Fibroblast of lung (primary cell): ENCODE measurements at regions not wholly inside any gene's neighbourhood (a gene's known extent, or its start where the extent isn't known, plus 50 kb on each side); places are given as distances from the start of the nearest gene placed in this dataset.

Experiments used
- DNase-seq, 2 donors: peaks; one replicate each; pipeline versions ENCODE4 v3.0.0 to v3.0.0-alpha.2; 2010; ENCODE audit warnings: low read depth in 2 of 2
- H2AFZ ChIP-seq: 2 replicates; pipeline ENCODE4 v1.5.1; 2012; ENCODE audit warnings: low read length, control low read depth, inconsistent platforms
- H3K27ac ChIP-seq: 2 replicates; pipeline ENCODE4 v1.5.1; 2011; ENCODE audit warnings: low read length, control low read depth; ENCODE audit not compliant: insufficient read depth
- H3K27me3 ChIP-seq: 2 replicates; pipeline ENCODE4 v1.5.1; 2011; ENCODE audit warnings: mild to moderate bottlenecking, low read length; ENCODE audit not compliant: control insufficient read depth, insufficient read depth
- H3K36me3 ChIP-seq: 2 replicates; pipeline ENCODE4 v1.5.1; 2011; ENCODE audit warnings: low read length; ENCODE audit not compliant: control insufficient read depth, insufficient read depth
- H3K4me1 ChIP-seq: 2 replicates; pipeline ENCODE4 v1.5.1; 2011; ENCODE audit warnings: low read length; ENCODE audit not compliant: control insufficient read depth, insufficient read depth; ENCODE audit errors: extremely low read depth
- H3K4me2 ChIP-seq: 2 replicates; pipeline ENCODE4 v1.5.1; 2011; ENCODE audit warnings: low read length, control low read depth; ENCODE audit not compliant: insufficient read depth; ENCODE audit errors: extremely low read depth
- H3K4me3 ChIP-seq, 4 experiments: fragments of 200-600 bp in 1 of 4; sonication (generic) in 1 of 4; replicated peaks in 1 of 4; 2 replicates each; pipeline ENCODE4 v1.5.1; 2011 to 2016; ENCODE audit warnings: low read length in 4 of 4, low read depth in 3 of 4, mild to moderate bottlenecking in 3 of 4, control low read depth in 2 of 4, inconsistent platforms in 1 of 4, mixed read lengths in 1 of 4; ENCODE audit not compliant: insufficient read depth in 1 of 4; ENCODE audit errors: control extremely low read depth in 1 of 4
- H3K79me2 ChIP-seq: 2 replicates; pipeline ENCODE4 v1.5.1; 2012; ENCODE audit warnings: mild to moderate bottlenecking, low read length, inconsistent platforms; ENCODE audit not compliant: control insufficient read depth, insufficient read depth
- H3K9ac ChIP-seq: 2 replicates; pipeline ENCODE4 v1.5.1; 2011; ENCODE audit warnings: mild to moderate bottlenecking, low read length, control low read depth; ENCODE audit not compliant: insufficient read depth
- H3K9me3 ChIP-seq: 2 replicates; pipeline ENCODE4 v1.5.1; 2012; ENCODE audit warnings: low read depth, low read length; ENCODE audit not compliant: control insufficient read depth, insufficient read depth
- H4K20me1 ChIP-seq: 2 replicates; pipeline ENCODE4 v1.5.1; 2011; ENCODE audit warnings: low read length; ENCODE audit not compliant: control insufficient read depth, insufficient read depth; ENCODE audit errors: extremely low read depth
- EZH2 ChIP-seq: IDR thresholded peaks from 2 replicates; pipeline ENCODE4 v1.5.1; 2012; ENCODE audit warnings: low read length, control low read depth, mild to moderate bottlenecking; ENCODE audit errors: missing control alignments
- TF ChIP-seq, protein P1 (sequence below), 2 donors: IDR thresholded peaks in 1 of 2; conservative IDR thresholded peaks in 1 of 2; 1 replicate in 1 of 2; 2 replicates in 1 of 2; pipeline ENCODE4 v1.5.1; 2011 to 2012; ENCODE audit warnings: low read length in 2 of 2, control low read depth in 1 of 2, inconsistent platforms in 1 of 2, low read depth in 1 of 2, mild to moderate bottlenecking in 1 of 2

DNA sequence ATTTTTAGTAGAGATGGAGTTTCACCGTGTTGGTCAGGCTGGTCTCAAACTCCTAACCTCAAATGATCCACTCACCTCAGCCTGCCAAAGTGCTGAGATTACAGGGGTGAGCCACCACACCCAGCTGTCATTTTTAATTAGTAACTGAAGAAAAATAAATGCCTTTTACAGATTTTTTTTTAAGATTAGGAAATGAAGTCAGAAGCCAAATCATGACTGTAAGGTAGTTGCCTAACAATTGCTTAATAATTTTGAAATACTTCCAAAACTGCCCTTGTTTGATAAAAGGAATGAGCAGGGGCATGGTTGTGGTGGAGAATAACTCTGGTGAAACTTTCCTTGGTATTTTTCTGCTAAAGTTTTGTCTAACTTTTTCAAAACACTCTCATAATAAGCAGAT lies 98.9 kb upstream of the SLC5A12 start:
- Histone ChIP-seq H3K27ac (no peak overlapping the region), H3K4me3 (no peak overlapping the region), H3K4me1 (no peaks in the 10 kb centered on the region), H2AFZ (no peak overlapping the region), H3K4me2 (no peak overlapping the region), H3K79me2 (no peaks in the 10 kb centered on the region), H3K9me3 (no peaks in the 10 kb centered on the region), H4K20me1 (no peaks in the 10 kb centered on the region), H3K9ac (no peak overlapping the region), H3K36me3 (no peaks in the 10 kb centered on the region), H3K27me3 (no peaks in the 10 kb centered on the region)
- DNase-seq = peak; percentile 90 to 93
- no peak for TF ChIP-seq EZH2
- TF ChIP-seq, protein P1, sequence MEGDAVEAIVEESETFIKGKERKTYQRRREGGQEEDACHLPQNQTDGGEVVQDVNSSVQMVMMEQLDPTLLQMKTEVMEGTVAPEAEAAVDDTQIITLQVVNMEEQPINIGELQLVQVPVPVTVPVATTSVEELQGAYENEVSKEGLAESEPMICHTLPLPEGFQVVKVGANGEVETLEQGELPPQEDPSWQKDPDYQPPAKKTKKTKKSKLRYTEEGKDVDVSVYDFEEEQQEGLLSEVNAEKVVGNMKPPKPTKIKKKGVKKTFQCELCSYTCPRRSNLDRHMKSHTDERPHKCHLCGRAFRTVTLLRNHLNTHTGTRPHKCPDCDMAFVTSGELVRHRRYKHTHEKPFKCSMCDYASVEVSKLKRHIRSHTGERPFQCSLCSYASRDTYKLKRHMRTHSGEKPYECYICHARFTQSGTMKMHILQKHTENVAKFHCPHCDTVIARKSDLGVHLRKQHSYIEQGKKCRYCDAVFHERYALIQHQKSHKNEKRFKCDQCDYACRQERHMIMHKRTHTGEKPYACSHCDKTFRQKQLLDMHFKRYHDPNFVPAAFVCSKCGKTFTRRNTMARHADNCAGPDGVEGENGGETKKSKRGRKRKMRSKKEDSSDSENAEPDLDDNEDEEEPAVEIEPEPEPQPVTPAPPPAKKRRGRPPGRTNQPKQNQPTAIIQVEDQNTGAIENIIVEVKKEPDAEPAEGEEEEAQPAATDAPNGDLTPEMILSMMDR (conservative IDR thresholded peaks at IDR 0.05 in 1 of 2, IDR thresholded peaks at IDR 0.05 in 1 of 2; ENCODE audit: low read depth in 1 of 2, low read length in 2 of 2) = no peak

DNA sequence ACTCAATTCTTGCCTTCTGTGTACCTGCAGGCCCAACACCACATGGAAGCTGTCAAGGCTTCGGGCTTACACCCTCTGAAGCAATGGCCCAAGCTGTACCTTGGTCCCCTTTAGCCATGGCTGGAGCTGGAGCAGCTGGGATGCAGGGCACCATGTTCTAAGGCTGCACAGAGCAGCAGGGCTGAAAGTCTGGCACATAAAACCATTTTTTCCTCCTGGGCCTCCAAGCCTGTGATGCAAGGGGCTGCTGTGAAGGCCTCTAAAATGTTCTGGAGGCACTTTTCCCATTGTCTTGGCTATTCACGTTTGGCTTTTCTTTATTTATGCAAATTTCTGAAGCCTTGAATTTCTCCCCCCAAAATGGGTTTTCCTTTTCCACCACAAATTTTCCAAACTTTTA lies 102.1 kb upstream of the SLC5A12 start:
- no peaks in the 10 kb centered on the region for H3K79me2 ChIP-seq
- H3K27ac ChIP-seq = no peak overlapping the region
- DNase-seq = no peak
- no peaks in the 10 kb centered on the region for H3K27me3 ChIP-seq
- TF ChIP-seq, protein P1 (conservative IDR thresholded peaks at IDR 0.05 in 1 of 2, IDR thresholded peaks at IDR 0.05 in 1 of 2; ENCODE audit: low read depth in 1 of 2, low read length in 2 of 2) = no peak
- TF ChIP-seq EZH2 = no peak
- no peak overlapping the region for H3K9ac ChIP-seq
- peaks cover 4% of the 10 kb centered on the region for H3K4me1 ChIP-seq
- no peak overlapping the region for H3K4me3 ChIP-seq
- H3K36me3 ChIP-seq = no peaks in the 10 kb centered on the region
- H2AFZ ChIP-seq = no peak overlapping the region
- H3K4me2 ChIP-seq = no peak overlapping the region
- H4K20me1 ChIP-seq = no peaks in the 10 kb centered on the region
- no peaks in the 10 kb centered on the region for H3K9me3 ChIP-seq

DNA sequence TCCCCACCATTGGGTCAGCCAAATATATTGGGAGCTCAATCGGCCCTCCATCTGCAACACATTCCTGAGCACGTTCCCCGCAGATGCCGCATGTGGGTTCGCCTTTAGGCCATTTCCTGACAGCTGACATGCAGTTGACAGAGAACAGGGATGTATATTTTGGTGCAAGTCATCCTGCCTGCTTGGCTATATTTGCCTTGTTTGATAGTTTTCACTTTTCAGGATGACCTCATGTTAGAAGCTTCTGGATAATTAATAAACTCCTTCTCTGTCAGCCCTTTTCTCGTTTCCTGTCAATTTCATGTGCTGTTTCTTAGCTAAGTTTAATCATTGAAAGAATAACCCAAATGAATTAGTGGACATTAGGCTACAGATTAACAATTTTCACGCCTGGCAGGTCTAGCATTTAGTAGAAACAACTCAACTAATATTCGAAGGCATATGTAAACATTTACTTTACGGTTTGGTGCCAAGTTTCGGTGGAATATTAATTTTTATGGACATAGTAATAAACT lies 105.8 kb upstream of the SLC5A12 start:
- H4K20me1 ChIP-seq = no peaks in the 10 kb centered on the region
- H3K4me3 ChIP-seq = no peak overlapping the region
- H3K9me3 ChIP-seq = no peaks in the 10 kb centered on the region
- no peak overlapping the region for H3K9ac ChIP-seq
- no peak overlapping the region for H2AFZ ChIP-seq
- H3K27ac ChIP-seq = peak overlapping the region; percentile 27
- H3K36me3 ChIP-seq = no peaks in the 10 kb centered on the region
- peak; percentile 39 to 82 for DNase-seq
- TF ChIP-seq EZH2 = no peak
- TF ChIP-seq, protein P1 (conservative IDR thresholded peaks at IDR 0.05 in 1 of 2, IDR thresholded peaks at IDR 0.05 in 1 of 2; ENCODE audit: low read depth in 1 of 2, low read length in 2 of 2) = no peak
- H3K27me3 ChIP-seq = no peaks in the 10 kb centered on the region
- H3K4me1 ChIP-seq = peaks cover 4% of the 10 kb centered on the region
- H3K4me2 ChIP-seq = peak overlapping the region; percentile 33
- H3K79me2 ChIP-seq = no peaks in the 10 kb centered on the region
